ENCODE measurements at regions not wholly inside any gene's neighbourhood (a gene's known extent, or its start where the extent isn't known, plus 50 kb on each side); places are given as distances from the start of the nearest gene placed in this dataset.

- H3K27me3 ChIP-seq (ENCODE audit: control insufficient read depth, insufficient read depth, low read length), result no peaks in the 10 kb centered on the region
- DNase-seq (ENCODE audit: low read depth in 2 of 2), result no peak
- no peaks in the 10 kb centered on the region for H3K79me2 ChIP-seq (ENCODE audit: control insufficient read depth, insufficient read depth, low read length)
- no peak overlapping the region for H3K9ac ChIP-seq (ENCODE audit: insufficient read depth, low read length)
- H3K4me3 ChIP-seq (replicated peaks in 1 of 4; ENCODE audit: control extremely low read depth in 1 of 4, insufficient read depth in 1 of 4, low read depth in 3 of 4, low read length in 4 of 4), result no peak overlapping the region
- H3K4me1 ChIP-seq (ENCODE audit: control insufficient read depth, extremely low read depth, insufficient read depth, low read length), result no peaks in the 10 kb centered on the region
- no peaks in the 10 kb centered on the region for H3K36me3 ChIP-seq (ENCODE audit: control insufficient read depth, insufficient read depth, low read length)
- no peak overlapping the region for H3K4me2 ChIP-seq (ENCODE audit: extremely low read depth, insufficient read depth, low read length)
- no peak overlapping the region for H2AFZ ChIP-seq (ENCODE audit: low read length)
- no peak for TF ChIP-seq CTCF (conservative IDR thresholded peaks at IDR 0.05 in 1 of 2, IDR thresholded peaks at IDR 0.05 in 1 of 2; ENCODE audit: low read depth in 1 of 2, low read length in 2 of 2)
- no peak for TF ChIP-seq EZH2 (IDR thresholded peaks at IDR 0.05; ENCODE audit: low read length, missing control alignments)
- no peaks in the 10 kb centered on the region for H4K20me1 ChIP-seq (ENCODE audit: control insufficient read depth, extremely low read depth, insufficient read depth, low read length)
- H3K9me3 ChIP-seq (ENCODE audit: control insufficient read depth, insufficient read depth, low read depth, low read length), result no peaks in the 10 kb centered on the region
- no peak overlapping the region for H3K27ac ChIP-seq (ENCODE audit: insufficient read depth, low read length)
These were observed 1272.9 kb downstream of the EFNB2 start for GRCh38 chr13:105262579-105262978.

- no peak overlapping the region for H2AFZ ChIP-seq (ENCODE audit: low read length)
- H4K20me1 ChIP-seq (ENCODE audit: control insufficient read depth, extremely low read depth, insufficient read depth, low read length), result no peaks in the 10 kb centered on the region
- H3K4me1 ChIP-seq (ENCODE audit: control insufficient read depth, extremely low read depth, insufficient read depth, low read length), result no peaks in the 10 kb centered on the region
- no peak overlapping the region for H3K4me3 ChIP-seq (replicated peaks in 1 of 4; ENCODE audit: control extremely low read depth in 1 of 4, insufficient read depth in 1 of 4, low read depth in 3 of 4, low read length in 4 of 4)
- no peaks in the 10 kb centered on the region for H3K79me2 ChIP-seq (ENCODE audit: control insufficient read depth, insufficient read depth, low read length)
- H3K4me2 ChIP-seq (ENCODE audit: extremely low read depth, insufficient read depth, low read length), result no peak overlapping the region
- TF ChIP-seq CTCF (conservative IDR thresholded peaks at IDR 0.05 in 1 of 2, IDR thresholded peaks at IDR 0.05 in 1 of 2; ENCODE audit: low read depth in 1 of 2, low read length in 2 of 2), result no peak
- H3K27me3 ChIP-seq (ENCODE audit: control insufficient read depth, insufficient read depth, low read length), result no peaks in the 10 kb centered on the region
- H3K36me3 ChIP-seq (ENCODE audit: control insufficient read depth, insufficient read depth, low read length), result no peaks in the 10 kb centered on the region
- H3K9me3 ChIP-seq (ENCODE audit: control insufficient read depth, insufficient read depth, low read depth, low read length), result no peaks in the 10 kb centered on the region
- no peak overlapping the region for H3K27ac ChIP-seq (ENCODE audit: insufficient read depth, low read length)
- H3K9ac ChIP-seq (ENCODE audit: insufficient read depth, low read length), result no peak overlapping the region
- DNase-seq (ENCODE audit: low read depth in 2 of 2), result no peak
These were observed 1276.0 kb downstream of the EFNB2 start for GRCh38 chr13:105259426-105259825.

GRCh38 chr13:105255472-105255871 is 1280.0 kb downstream of the EFNB2 start:
- Histone ChIP-seq H3K9me3 (ENCODE audit: control insufficient read depth, insufficient read depth, low read depth, low read length) (no peaks in the 10 kb centered on the region), H3K79me2 (ENCODE audit: control insufficient read depth, insufficient read depth, low read length) (no peaks in the 10 kb centered on the region), H3K36me3 (ENCODE audit: control insufficient read depth, insufficient read depth, low read length) (no peaks in the 10 kb centered on the region), H3K4me3 (replicated peaks in 1 of 4; ENCODE audit: control extremely low read depth in 1 of 4, insufficient read depth in 1 of 4, low read depth in 3 of 4, low read length in 4 of 4) (no peak overlapping the region), H3K27ac (ENCODE audit: insufficient read depth, low read length) (no peak overlapping the region), H4K20me1 (ENCODE audit: control insufficient read depth, extremely low read depth, insufficient read depth, low read length) (no peaks in the 10 kb centered on the region), H3K4me2 (ENCODE audit: extremely low read depth, insufficient read depth, low read length) (no peak overlapping the region), H2AFZ (ENCODE audit: low read length) (no peak overlapping the region), H3K9ac (ENCODE audit: insufficient read depth, low read length) (no peak overlapping the region), H3K4me1 (ENCODE audit: control insufficient read depth, extremely low read depth, insufficient read depth, low read length) (no peaks in the 10 kb centered on the region), H3K27me3 (ENCODE audit: control insufficient read depth, insufficient read depth, low read length) (no peaks in the 10 kb centered on the region)
- no peak for DNase-seq (ENCODE audit: low read depth in 2 of 2)
- TF ChIP-seq EZH2 (IDR thresholded peaks at IDR 0.05; ENCODE audit: low read length, missing control alignments) (no peak), CTCF (conservative IDR thresholded peaks at IDR 0.05 in 1 of 2, IDR thresholded peaks at IDR 0.05 in 1 of 2; ENCODE audit: low read depth in 1 of 2, low read length in 2 of 2) (no peak)
